ENCODE measurements at regions not wholly inside any gene's neighbourhood (a gene's known extent, or its start where the extent isn't known, plus 50 kb on each side); places are given as distances from the start of the nearest gene placed in this dataset.

DNA sequence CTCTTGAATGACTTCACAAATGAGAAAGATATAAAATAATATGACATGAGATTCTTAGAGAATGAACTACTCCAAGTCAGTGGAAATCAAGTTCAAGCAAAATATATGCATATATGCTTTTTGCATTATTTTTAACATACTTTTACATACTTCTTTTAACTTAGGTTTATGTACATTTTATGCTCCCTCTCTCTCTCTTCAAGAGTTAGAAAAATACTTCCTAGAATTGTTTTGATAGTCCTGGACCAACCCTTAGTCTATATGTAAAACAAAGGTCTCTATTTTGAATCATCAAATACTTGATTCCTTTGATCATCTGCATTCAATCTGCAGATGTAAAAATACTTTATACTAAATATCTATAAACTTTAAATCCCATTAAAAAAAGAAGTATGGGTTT is 187.8 kb downstream of the DEPDC1B start:
- Histone ChIP-seq H3T11ph (ENCODE audit: low read length) (no peak overlapping the region), H2BK20ac (ENCODE audit: low read depth, low read length, poor library complexity, severe bottlenecking) (no peak overlapping the region), H2AK5ac (ENCODE audit: insufficient read length, low read length) (no peak overlapping the region), H3K9ac (ENCODE audit: extremely low read depth, insufficient read length, low read length) (no peak overlapping the region), H3K14ac (ENCODE audit: insufficient read depth, low read length) (no peak overlapping the region), H3K79me2 (ENCODE audit: insufficient read depth, low read length) (no peaks in the 10 kb centered on the region), H4K5ac (ENCODE audit: insufficient read length, low read depth, low read length) (no peak overlapping the region), H2BK5ac (ENCODE audit: insufficient read length, low read length) (no peak overlapping the region), H3K23me2 (ENCODE audit: insufficient read length, low read depth, low read length, poor library complexity, severe bottlenecking) (no peaks in the 10 kb centered on the region), H3K4me2 (ENCODE audit: insufficient read depth, insufficient read length, low read length) (no peak overlapping the region), H3K18ac (ENCODE audit: insufficient read length, low read depth, low read length) (no peak overlapping the region), H3K79me1 (ENCODE audit: insufficient read depth, low read depth, low read length, poor library complexity, severe bottlenecking) (no peaks in the 10 kb centered on the region), H2BK120ac (ENCODE audit: low read depth, low read length, poor library complexity, severe bottlenecking) (no peak overlapping the region), H3K4ac (ENCODE audit: low read depth, low read length) (no peak overlapping the region), H4K91ac (ENCODE audit: insufficient read length, low read depth, low read length) (no peak overlapping the region), H3K56ac (ENCODE audit: insufficient read length, low read depth, low read length) (no peak overlapping the region), H3K27me3 (ENCODE audit: insufficient read depth, low read length) (no peaks in the 10 kb centered on the region), H2BK12ac (ENCODE audit: insufficient read length, low read depth, low read length) (no peak overlapping the region), H3K27ac (ENCODE audit: insufficient read length, low read depth, low read length) (no peak overlapping the region), H3K9me3 (ENCODE audit: control insufficient read depth, low read depth, low read length) (no peaks in the 10 kb centered on the region), H2AFZ (ENCODE audit: low read length) (no peak overlapping the region), H3K4me1 (ENCODE audit: insufficient read depth, low read length) (no peaks in the 10 kb centered on the region), H2BK15ac (ENCODE audit: low read depth, low read length) (no peak overlapping the region), H3K23ac (ENCODE audit: insufficient read length, low read depth, low read length) (no peak overlapping the region), H4K20me1 (ENCODE audit: control insufficient read depth, insufficient read depth, insufficient read length) (no peaks in the 10 kb centered on the region), H4K8ac (replicated peaks; ENCODE audit: insufficient read length, low read depth, low read length) (no peak overlapping the region)
- TF ChIP-seq CTCF (conservative IDR thresholded peaks at IDR 0.05), result no peak
- H3K36me3 Mint-ChIP-seq (ENCODE audit: insufficient read depth in 1 of 3, low read depth in 3 of 3), result no peaks in the 10 kb centered on the region
- no peaks in the 10 kb centered on the region for H3K9me3 Mint-ChIP-seq
- DNase-seq, result no peak
- no peak overlapping the region for H3K27ac Mint-ChIP-seq
- no peaks in the 10 kb centered on the region for H3K27me3 Mint-ChIP-seq (ENCODE audit: low read depth)
- H3K4me1 Mint-ChIP-seq, result peaks cover 12 to 13% of the 10 kb centered on the region in 2 experiments
- H3K4me3 Mint-ChIP-seq, result no peak overlapping the region

Measured in H9 (cell line).